Endothelial cell of hepatic sinusoid (primary cell): ENCODE measurements at regions not wholly inside any gene's neighbourhood (a gene's known extent, or its start where the extent isn't known, plus 50 kb on each side); places are given as distances from the start of the nearest gene placed in this dataset.

Experiments used
- in situ Hi-C: cut with HindIII; loops from 2 replicates; pipeline ENCODE4 v1.10.0; 2017; ENCODE audit warnings: low sequenced_read_pairs

GRCh38 chr6:95240514-95240913 lies 336.8 kb upstream of the MANEA start:
- in situ Hi-C loops = no loop called here

DNA sequence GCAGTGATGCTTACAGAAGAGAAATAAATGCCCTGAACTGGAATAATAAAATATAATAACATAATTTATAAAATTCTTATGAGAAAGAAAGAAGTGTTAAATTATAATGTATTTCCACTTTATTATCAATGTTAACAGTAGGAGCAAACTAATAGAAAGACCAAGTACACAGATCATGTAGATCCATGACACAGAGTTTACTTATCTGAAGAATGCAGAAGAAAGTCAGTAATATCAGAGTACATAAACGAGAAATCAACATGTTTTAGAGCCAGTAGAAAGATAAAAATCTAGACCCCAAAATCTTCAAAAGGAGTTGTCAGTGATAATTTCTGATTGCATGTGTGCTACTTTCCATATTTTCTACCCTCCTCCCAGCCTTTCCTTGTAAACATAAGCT lies 334.8 kb upstream of the MANEA start:
- in situ Hi-C loops = no loop called here

DNA sequence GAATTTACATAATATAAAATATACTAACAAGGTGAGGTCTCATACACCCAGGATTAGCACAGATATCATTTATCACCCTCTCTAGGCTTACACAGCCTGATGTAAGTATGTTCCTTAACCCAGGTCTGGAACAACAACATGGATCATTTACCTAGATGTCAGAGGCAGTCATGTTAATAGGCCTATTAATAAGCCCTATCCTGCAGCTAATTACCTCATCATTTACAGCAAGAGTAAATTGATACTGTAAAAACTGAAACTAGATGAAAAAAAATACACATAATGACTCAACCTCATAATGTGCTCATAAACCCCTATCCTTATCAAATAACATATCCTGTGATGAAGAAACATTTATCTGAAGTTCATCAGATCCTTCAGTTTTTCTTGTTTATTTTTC lies 334.3 kb upstream of the MANEA start:
- in situ Hi-C loops = no loop called here

DNA sequence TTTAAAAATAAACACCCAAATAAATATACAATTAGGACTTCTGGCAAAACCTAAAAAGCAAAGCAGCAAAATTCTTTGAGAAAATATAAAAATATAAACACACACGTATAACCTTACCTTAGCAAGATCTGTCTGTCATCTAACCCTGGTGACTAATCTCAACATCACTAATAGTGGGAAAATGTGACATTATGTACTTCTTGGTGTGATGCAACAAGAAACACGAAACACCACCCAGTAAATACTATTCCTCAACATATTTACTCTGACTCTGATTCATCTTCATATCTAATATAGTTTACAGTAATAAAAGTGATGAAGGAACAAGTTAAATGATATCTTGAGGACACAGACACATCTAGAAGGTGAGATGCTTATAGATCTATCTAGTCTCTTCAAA lies 332.6 kb upstream of the MANEA start:
- in situ Hi-C loops = no loop called here

- in situ Hi-C loops = no loop called here
These were observed 328.8 kb upstream of the MANEA start for GRCh38 chr6:95248499-95248898.

- in situ Hi-C loops = no loop called here
These were observed 328.2 kb upstream of the MANEA start for GRCh38 chr6:95249175-95249574.

DNA sequence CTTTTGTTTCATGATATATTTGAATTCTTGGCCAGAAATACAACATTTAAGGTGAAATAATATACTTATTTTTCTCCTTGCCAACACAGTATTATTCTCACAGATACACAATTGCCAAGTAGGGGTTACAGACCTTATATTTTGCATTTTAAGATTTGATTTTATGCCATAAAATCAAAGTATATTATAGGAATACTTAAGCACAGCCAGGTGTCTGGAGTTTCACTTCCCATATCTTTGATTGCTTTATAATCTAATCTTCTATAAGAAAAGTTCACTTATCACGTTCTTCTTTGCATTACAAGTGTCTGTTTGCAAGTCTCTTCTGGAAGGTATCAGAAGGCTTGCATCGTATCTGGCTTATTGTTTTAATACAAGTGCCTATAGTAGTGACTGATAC lies 327.7 kb upstream of the MANEA start:
- in situ Hi-C loops = no loop called here

- in situ Hi-C loops = no loop called here
These were observed 313.5 kb upstream of the MANEA start for GRCh38 chr6:95263840-95264239.

DNA sequence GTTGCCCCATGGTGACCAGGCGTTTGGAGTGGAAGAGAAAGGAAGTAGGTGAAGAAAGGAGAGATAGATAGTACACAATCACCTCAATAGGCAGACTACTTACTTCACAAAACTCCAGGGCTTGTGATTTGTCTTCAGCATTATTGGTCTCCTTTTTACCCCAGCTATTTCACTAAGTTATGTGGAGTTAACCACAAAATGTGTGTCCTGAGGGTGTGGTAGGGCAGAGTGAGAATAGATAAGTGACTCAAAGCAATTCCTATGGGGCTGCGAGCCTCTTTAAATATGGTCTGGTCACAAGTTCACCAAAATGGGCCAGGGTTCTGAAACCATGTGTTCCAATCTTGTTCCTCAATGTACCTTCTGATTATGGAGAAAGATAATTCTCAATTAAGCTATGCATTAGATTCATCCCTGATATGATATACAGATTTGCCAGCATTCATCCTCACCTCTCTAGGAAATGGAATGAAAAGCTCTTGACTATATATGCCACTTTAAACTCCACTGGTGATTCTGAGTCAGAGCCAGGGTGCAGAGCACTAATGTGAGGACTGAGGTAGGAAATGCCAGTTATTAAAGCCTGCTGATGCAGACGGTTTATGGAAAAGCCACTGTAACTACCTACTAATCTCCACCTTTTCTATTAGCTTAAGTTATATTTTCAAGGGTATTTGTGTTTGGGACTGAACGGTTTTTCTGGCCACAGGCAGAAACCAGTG lies 310.6 kb upstream of the MANEA start:
- in situ Hi-C loops = no loop called here

- in situ Hi-C loops = no loop called here
These were observed 302.6 kb upstream of the MANEA start for GRCh38 chr6:95274686-95275235.

DNA sequence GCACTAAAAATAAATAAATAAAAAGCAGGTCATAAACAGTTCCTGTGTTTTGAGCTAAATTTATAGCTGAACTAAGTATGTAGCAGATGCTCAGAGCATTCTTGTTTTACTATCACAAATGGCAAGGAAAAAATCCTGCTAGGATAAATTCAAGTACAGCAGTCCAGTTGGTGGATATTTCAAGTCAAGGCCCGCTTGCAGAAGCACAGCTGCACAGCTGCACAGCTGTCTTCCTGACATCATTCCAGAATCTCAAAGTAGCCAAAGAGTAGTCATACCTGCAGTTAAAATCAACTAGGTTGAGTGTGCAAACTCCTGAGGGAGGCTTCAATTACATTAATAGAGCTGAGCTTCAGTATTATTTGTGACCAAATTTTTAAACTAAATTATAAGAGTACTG lies 297.7 kb upstream of the MANEA start:
- in situ Hi-C loops = no loop called here

GRCh38 chr6:95280686-95281273 lies 296.6 kb upstream of the MANEA start:
- in situ Hi-C loops = no loop called here

- in situ Hi-C loops = no loop called here
These were observed 291.5 kb upstream of the MANEA start for GRCh38 chr6:95285881-95286280.

GRCh38 chr6:95286874-95287273 lies 290.5 kb upstream of the MANEA start:
- in situ Hi-C loops = no loop called here

GRCh38 chr6:95288251-95288650 lies 289.1 kb upstream of the MANEA start:
- in situ Hi-C loops = no loop called here

GRCh38 chr6:95292011-95292410 lies 285.3 kb upstream of the MANEA start:
- in situ Hi-C loops = no loop called here

- in situ Hi-C loops = no loop called here
These were observed 284.1 kb upstream of the MANEA start for GRCh38 chr6:95293257-95293656.

DNA sequence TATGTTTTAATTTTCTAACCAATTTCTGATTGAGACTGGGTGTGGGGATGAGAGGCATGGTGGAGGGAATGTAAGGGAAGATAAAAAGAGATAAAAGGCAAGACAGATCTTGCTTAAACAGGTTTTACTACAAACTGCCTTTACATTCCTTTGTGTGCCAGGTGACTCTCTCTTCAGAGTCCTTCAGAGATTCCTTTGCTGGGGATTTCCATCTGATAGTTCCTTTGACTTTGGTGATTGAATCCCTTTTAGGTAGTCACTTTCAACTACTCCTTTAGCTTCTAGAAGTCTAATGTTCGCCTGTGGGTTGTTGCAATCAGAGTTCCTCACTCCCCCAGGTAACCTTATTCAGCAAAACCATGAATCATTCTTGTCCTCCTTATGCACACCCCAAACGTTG lies 283.3 kb upstream of the MANEA start:
- in situ Hi-C loops = no loop called here

DNA sequence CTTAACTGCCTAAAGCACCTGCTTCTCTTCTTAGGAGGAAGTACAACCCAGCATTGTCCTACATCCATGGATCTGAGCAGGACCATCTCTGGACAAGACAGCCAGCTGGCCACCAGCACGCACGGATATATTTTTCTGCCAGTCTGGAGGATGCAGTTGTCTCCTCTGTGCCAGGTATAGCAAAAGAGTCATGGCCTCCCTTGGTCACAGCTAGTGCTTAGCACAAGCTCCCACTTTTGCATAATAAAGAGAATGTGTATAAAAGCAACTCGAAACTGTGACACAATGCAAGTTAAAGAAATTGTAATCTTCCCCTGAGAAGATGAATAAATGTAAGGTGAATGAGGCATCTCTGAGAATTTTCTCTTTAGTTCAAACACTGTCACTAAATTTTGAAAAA lies 267.8 kb upstream of the MANEA start:
- in situ Hi-C loops = no loop called here

- in situ Hi-C loops = no loop called here
These were observed 259.2 kb upstream of the MANEA start for GRCh38 chr6:95318137-95318536.

DNA sequence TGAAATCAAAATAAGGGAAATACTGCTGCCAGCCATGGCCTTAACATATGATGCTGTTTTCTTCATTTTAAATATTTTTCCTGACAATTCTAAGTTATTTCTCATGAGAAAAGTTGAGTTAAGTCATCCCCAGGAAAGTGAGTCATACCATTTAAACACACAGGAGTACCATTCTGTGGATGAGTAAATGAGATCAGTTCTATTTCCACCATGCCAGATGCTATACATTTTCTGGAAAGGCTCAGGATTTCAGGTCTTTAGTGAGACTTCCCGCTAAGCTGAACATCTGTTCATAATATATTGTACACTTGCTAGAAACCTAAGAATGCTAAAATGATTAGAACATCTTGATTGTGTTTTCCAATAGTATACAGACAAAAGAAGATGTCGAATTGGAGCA lies 256.2 kb upstream of the MANEA start:
- in situ Hi-C loops = no loop called here

DNA sequence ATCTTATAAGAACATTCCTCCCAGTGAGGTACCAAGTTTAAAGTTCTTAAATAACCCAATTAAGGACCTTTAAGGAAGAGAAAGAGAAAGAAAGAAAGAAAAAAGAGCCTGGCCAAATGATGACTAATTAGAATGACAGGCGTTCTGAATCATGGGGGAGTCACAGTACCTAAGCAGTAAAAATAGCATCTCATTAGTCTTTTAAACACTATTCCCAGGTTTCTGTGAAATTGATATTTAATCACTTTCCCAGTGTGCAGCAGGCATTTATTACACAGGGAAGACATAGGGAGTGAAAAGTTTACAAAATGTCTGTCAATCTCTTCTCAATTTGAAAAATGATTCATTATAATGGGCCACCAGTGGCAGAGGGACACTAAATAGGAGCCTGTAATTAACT lies 251.4 kb upstream of the MANEA start:
- in situ Hi-C loops = no loop called here

DNA sequence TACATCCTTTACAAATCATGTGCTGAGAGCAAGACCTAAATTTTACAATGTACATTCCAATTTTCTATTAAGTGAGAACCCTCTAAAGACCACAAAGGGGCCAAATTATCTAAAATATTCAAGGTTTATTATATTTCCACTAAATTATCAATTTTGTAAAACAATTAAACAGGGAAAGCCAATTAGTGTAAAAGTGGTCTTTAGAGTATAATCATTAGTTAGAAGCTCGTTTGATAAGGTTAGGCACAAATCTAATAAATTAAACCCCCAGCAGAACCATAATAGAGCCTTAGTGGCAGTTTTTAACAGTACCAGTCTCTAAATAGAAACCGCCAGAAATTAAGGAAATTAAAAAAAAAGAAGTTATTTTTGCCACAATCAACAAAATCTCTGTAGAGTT lies 249.1 kb upstream of the MANEA start:
- in situ Hi-C loops = no loop called here
